HCT116 (cell line): ENCODE measurements at regions not wholly inside any gene's neighbourhood (a gene's known extent, or its start where the extent isn't known, plus 50 kb on each side); places are given as distances from the start of the nearest gene placed in this dataset.

Experiments
- ATAC-seq: fragments of 200-7000 bp; cut with Tn5 transposase; 2 replicates; pipeline ENCODE4 v1.9.1; 2020; ENCODE audit warnings: mild to moderate bottlenecking, moderate library complexity
- BruUV-seq: library from RNA; stranded (reverse); fragments of 400-500 nt; replicated peaks from 2 replicates; lab custom pipeline; 2021; lab: Mats Ljungman, UMichigan
- CTCF ChIA-PET: fragments of 300-600 bp; sonication (Branson Sonifier 250); formaldehyde crosslinking; loops from one replicate; lab custom pipeline; 2021; ENCODE audit warnings: antibody characterized with exemption; lab: Charles Lee
- POLR2A ChIA-PET: fragments of 300-600, 350-600 bp; sonication (Branson Sonifier 250); formaldehyde crosslinking; loops from one replicate; lab custom pipeline; 2021; ENCODE audit warnings: antibody characterized with exemption; lab: Charles Lee
- RAD21 ChIA-PET, 2 experiments: fragments of 300-600 bp; sonication (Branson Sonifier 250); formaldehyde crosslinking; loops; one replicate each; lab custom pipeline; 2023; ENCODE audit warnings: low total read pairs in 2 of 2; ENCODE audit not compliant: uncharacterized antibody in 2 of 2, unreplicated experiment in 2 of 2, low non-redundant PET in 1 of 2; lab: Charles Lee
- DNase-seq: peaks from one replicate; pipeline ENCODE4 v3.0.0-alpha.2; 2010; ENCODE audit warnings: low read depth, low spot score
- H2AFZ ChIP-seq: fragments of 200-600 bp; shearing (Covaris generic), sonication (generic); 2 replicates; pipeline ENCODE4 v1.6.1; 2017; ENCODE audit warnings: low read depth, mixed run types, mixed read lengths, antibody characterized with exemption, low read length; ENCODE audit not compliant: poor library complexity, severe bottlenecking
- H3K27ac ChIP-seq: 2 replicates; pipeline ENCODE4 v1.5.1; 2012; ENCODE audit warnings: low read depth, low read length
- H3K27me3 ChIP-seq: fragments of 200-600 bp; sonication (generic); 2 replicates; pipeline ENCODE4 v1.6.1; 2016; ENCODE audit warnings: mixed run types, low read length, mixed read lengths; ENCODE audit not compliant: insufficient read depth
- H3K36me3 ChIP-seq, 2 experiments: fragments of 200-500 bp in 1 of 2; fragments of 200-600 bp in 1 of 2; sonication (Bioruptor generic) in 1 of 2; sonication (generic) in 1 of 2; 2 replicates each; pipeline versions ENCODE4 v1.5.1 to v1.6.1; 2014 to 2016; ENCODE audit warnings: low read length in 2 of 2, inconsistent platforms in 1 of 2, mixed read lengths in 1 of 2, mixed run types in 1 of 2; ENCODE audit not compliant: insufficient read depth in 2 of 2, control insufficient read depth in 1 of 2
- H3K4me1 ChIP-seq, 2 experiments: fragments of 200-600 bp in 1 of 2; sonication (generic) in 1 of 2; 2 replicates each; pipeline versions ENCODE4 v1.5.1 to v1.6.1; 2012 to 2017; ENCODE audit warnings: low read length in 2 of 2, inconsistent platforms in 1 of 2, mild to moderate bottlenecking in 1 of 2, mixed read lengths in 1 of 2, mixed run types in 1 of 2, moderate library complexity in 1 of 2; ENCODE audit not compliant: insufficient read depth in 2 of 2, control insufficient read depth in 1 of 2
- H3K4me2 ChIP-seq: fragments of 200-600 bp; sonication (generic); 2 replicates; pipeline ENCODE4 v1.6.1; 2017; ENCODE audit warnings: mixed run types, low read length, mixed read lengths
- H3K4me3 ChIP-seq, 2 experiments: fragments of 200-600 bp in 1 of 2; sonication (generic) in 1 of 2; replicated peaks in 1 of 2; 2 replicates each; pipeline ENCODE4 v1.5.1; 2011 to 2016; ENCODE audit warnings: low read length in 2 of 2, control low read depth in 1 of 2, low read depth in 1 of 2, mild to moderate bottlenecking in 1 of 2, mixed read lengths in 1 of 2, mixed run types in 1 of 2
- H3K79me2 ChIP-seq: fragments of 200-600 bp; sonication (generic); 2 replicates; pipeline ENCODE4 v1.6.1; 2017; ENCODE audit warnings: mild to moderate bottlenecking, mixed run types, low read length, moderate library complexity, mixed read lengths; ENCODE audit not compliant: insufficient read depth
- H3K9ac ChIP-seq: fragments of 200-600 bp; sonication (generic); 2 replicates; pipeline ENCODE4 v1.6.1; 2016; ENCODE audit warnings: low read length, mixed read lengths
- H3K9me2 ChIP-seq: fragments of 200-600 bp; sonication (generic), shearing (Covaris generic); 2 replicates; pipeline ENCODE4 v1.6.1; 2017; ENCODE audit warnings: mixed run types, mild to moderate bottlenecking, moderate library complexity; ENCODE audit not compliant: insufficient read depth
- H3K9me3 ChIP-seq, 2 experiments: fragments of 200-500 bp in 1 of 2; fragments of 200-600 bp in 1 of 2; sonication (Bioruptor generic) in 1 of 2; sonication (generic) in 1 of 2; 2 replicates each; pipeline ENCODE4 v1.6.1; 2014 to 2017; ENCODE audit warnings: low read length in 2 of 2, mixed read lengths in 2 of 2, inconsistent platforms in 1 of 2, low read depth in 1 of 2, mild to moderate bottlenecking in 1 of 2, mixed run types in 1 of 2, moderate library complexity in 1 of 2; ENCODE audit not compliant: control insufficient read depth in 1 of 2, insufficient read depth in 1 of 2
- H4K20me1 ChIP-seq: fragments of 200-600 bp; sonication (generic), shearing (Covaris generic); 2 replicates; pipeline ENCODE4 v1.6.1; 2017; ENCODE audit warnings: mixed run types, mild to moderate bottlenecking, moderate library complexity; ENCODE audit not compliant: insufficient read depth
- ATF3 ChIP-seq: IDR thresholded peaks from 2 replicates; pipeline ENCODE4 v1.6.1; 2012
- CBX3 ChIP-seq: IDR thresholded peaks from 2 replicates; pipeline ENCODE4 v1.6.1; 2012; ENCODE audit warnings: low read depth
- EGR1 ChIP-seq: IDR thresholded peaks from 2 replicates; pipeline ENCODE4 v1.6.1; 2012; ENCODE audit warnings: low read depth
- ELF1 ChIP-seq: IDR thresholded peaks from 2 replicates; pipeline ENCODE4 v1.6.1; 2012; ENCODE audit warnings: low read depth, borderline replicate concordance
- EZH2 ChIP-seq: fragments of 200-600 bp; sonication (generic); IDR thresholded peaks from 2 replicates; pipeline ENCODE4 v1.6.1; 2017; ENCODE audit warnings: antibody characterized with exemption, mixed run types
- EZH2phosphoT487 ChIP-seq: fragments of 200-600 bp; IDR thresholded peaks from 2 replicates; pipeline ENCODE4 v1.6.1; 2018; ENCODE audit warnings: antibody characterized with exemption, borderline replicate concordance
- JUND ChIP-seq: IDR thresholded peaks from 2 replicates; pipeline ENCODE4 v1.6.1; 2012
- POLR2AphosphoS5 ChIP-seq: IDR thresholded peaks from 2 replicates; pipeline ENCODE4 v1.6.1; 2011; ENCODE audit warnings: mild to moderate bottlenecking, low read depth, low read length, moderate library complexity
- REST ChIP-seq: IDR thresholded peaks from 2 replicates; pipeline ENCODE4 v1.6.1; 2012; ENCODE audit warnings: low read depth
- SP1 ChIP-seq: IDR thresholded peaks from 2 replicates; pipeline ENCODE4 v1.6.1; 2012; ENCODE audit warnings: low read depth
- SRF ChIP-seq: IDR thresholded peaks from 2 replicates; pipeline ENCODE4 v1.6.1; 2012; ENCODE audit warnings: low read depth
- intact Hi-C: fragments of 100-400 bp; cut with micrococcal nuclease; formaldehyde crosslinking; loops from 2 replicates; pipeline ENCODE4 v1.10.0; 2022

GRCh38 chr20:5447188-5447587 is 130.4 kb upstream of the PROKR2 start (continued):
- TF ChIP-seq REST (no peak), SRF (no peak), EGR1 (no peak), EZH2 (no peak), EZH2phosphoT487 (no peak)

GRCh38 chr20:5445611-5446010 is 128.9 kb upstream of the PROKR2 start:
- no TSS peak for BruUV-seq
- ATAC-seq (no peak), DNase-seq (no peak)
- ChIA-PET POLR2A (no interaction called here), CTCF (no interaction called here), RAD21 (no interaction called here)
- Histone ChIP-seq H3K4me2 (no peak overlapping the region), H2AFZ (no peak overlapping the region), H3K27ac (no peak overlapping the region), H4K20me1 (no peaks in the 10 kb centered on the region), H3K9me2 (no peaks in the 10 kb centered on the region), H3K36me3 (no peaks in the 10 kb centered on the region), H3K79me2 (no peaks in the 10 kb centered on the region), H3K9ac (no peak overlapping the region), H3K4me1 (no peaks in the 10 kb centered on the region), H3K4me3 (no peak overlapping the region), H3K9me3 (no peaks in the 10 kb centered on the region), H3K27me3 (peaks cover 4% of the 10 kb centered on the region; the same call in 1 of the 2 replicates)
- TF ChIP-seq CBX3 (no peak), SP1 (no peak), EGR1 (no peak), ATF3 (no peak), JUND (no peak), POLR2AphosphoS5 (no peak), ELF1 (no peak), EZH2phosphoT487 (no peak)
- intact Hi-C loops, result no loop called here
